CD14-positive monocyte (primary cell): ENCODE measurements at regions not wholly inside any gene's neighbourhood (a gene's known extent, or its start where the extent isn't known, plus 50 kb on each side); places are given as distances from the start of the nearest gene placed in this dataset.

ENCODE experiments used
- DNase-seq, 3 donors: peaks; one replicate each; pipeline ENCODE4 v3.0.0-alpha.2; 2011 to 2022
- H2AFZ ChIP-seq: 2 replicates; pipeline ENCODE4 v1.6.0; 2012; ENCODE audit warnings: mild to moderate bottlenecking, low read depth, low read length, inconsistent platforms; ENCODE audit not compliant: insufficient read depth, poor library complexity, severe bottlenecking
- H3K27ac ChIP-seq, 2 donors: 1 replicate in 1 of 2; 2 replicates in 1 of 2; pipeline ENCODE4 v1.5.1; 2012 to 2013; ENCODE audit warnings: low read length in 2 of 2, control low read depth in 1 of 2, inconsistent platforms in 1 of 2, low read depth in 1 of 2, mild to moderate bottlenecking in 1 of 2
- H3K27me3 ChIP-seq, 2 donors: one replicate each; pipeline versions ENCODE4 v1.6.0 to v1.6.1; 2011 to 2013; ENCODE audit warnings: low read length in 2 of 2; ENCODE audit not compliant: control insufficient read depth in 2 of 2, insufficient read depth in 2 of 2
- H3K36me3 ChIP-seq, 2 donors: replicated peaks in 1 of 2; 1 replicate in 1 of 2; 2 replicates in 1 of 2; pipeline versions ENCODE4 v1.5.1 to v1.6.1; 2012 to 2013; ENCODE audit warnings: low read length in 2 of 2, control low read depth in 1 of 2, inconsistent platforms in 1 of 2, mild to moderate bottlenecking in 1 of 2; ENCODE audit not compliant: insufficient read depth in 2 of 2, control insufficient read depth in 1 of 2
- H3K4me1 ChIP-seq, 2 donors: 1 replicate in 1 of 2; 2 replicates in 1 of 2; pipeline versions ENCODE4 v1.5.1 to v1.6.1; 2012 to 2013; ENCODE audit warnings: low read length in 2 of 2, control low read depth in 1 of 2, inconsistent platforms in 1 of 2, mild to moderate bottlenecking in 1 of 2, moderate library complexity in 1 of 2; ENCODE audit not compliant: insufficient read depth in 2 of 2, control insufficient read depth in 1 of 2
- H3K4me2 ChIP-seq: replicated peaks from 2 replicates; pipeline ENCODE3; 2012; ENCODE audit warnings: low read length, moderate library complexity, mild to moderate bottlenecking; ENCODE audit not compliant: poor library complexity, severe bottlenecking; ENCODE audit errors: extremely low read depth
- H3K4me3 ChIP-seq, 3 experiments: fragments of 200-600 bp in 1 of 3; sonication (generic) in 1 of 3; replicated peaks in 1 of 3; 1 replicate in 2 of 3; 2 replicates in 1 of 3; pipeline ENCODE4 v1.5.1; 2011 to 2013; ENCODE audit warnings: low read length in 3 of 3, mild to moderate bottlenecking in 3 of 3, control low read depth in 2 of 3, low read depth in 2 of 3, inconsistent platforms in 1 of 3, moderate library complexity in 1 of 3
- H3K79me2 ChIP-seq: 2 replicates; pipeline ENCODE4 v1.6.0; 2012; ENCODE audit warnings: mild to moderate bottlenecking, control low read depth, inconsistent platforms, low read length, moderate library complexity; ENCODE audit not compliant: insufficient read depth
- H3K9ac ChIP-seq: 2 replicates; pipeline ENCODE4 v1.6.0; 2017; ENCODE audit warnings: low read length, mild to moderate bottlenecking; ENCODE audit not compliant: insufficient read depth, poor library complexity, severe bottlenecking
- H3K9me3 ChIP-seq, 2 donors: replicated peaks in 1 of 2; 1 replicate in 1 of 2; 2 replicates in 1 of 2; pipeline versions ENCODE4 v1.5.1 to v1.6.1; 2012 to 2013; ENCODE audit warnings: low read length in 2 of 2, control low read depth in 1 of 2; ENCODE audit not compliant: control insufficient read depth in 1 of 2, insufficient read depth in 1 of 2
- H4K20me1 ChIP-seq: 2 replicates; pipeline ENCODE4 v1.6.0; 2012; ENCODE audit warnings: mild to moderate bottlenecking, low read length, control low read depth, moderate library complexity; ENCODE audit not compliant: insufficient read depth
- H3K27ac Mint-ChIP-seq, 7 donors: one replicate each; pipeline ENCODE4 v1.8.0; 2020; ENCODE audit warnings: mild to moderate bottlenecking in 7 of 7, mixed read lengths in 7 of 7, moderate library complexity in 6 of 7, inconsistent platforms in 2 of 7
- H3K27me3 Mint-ChIP-seq, 3 donors: one replicate each; pipeline ENCODE4 v1.8.0; 2021 to 2022; ENCODE audit warnings: low read depth in 3 of 3, mild to moderate bottlenecking in 3 of 3, mixed read lengths in 3 of 3, moderate library complexity in 3 of 3, inconsistent platforms in 1 of 3
- H3K36me3 Mint-ChIP-seq, 2 donors: one replicate each; pipeline ENCODE4 v1.8.0; 2020; ENCODE audit warnings: mixed read lengths in 2 of 2, inconsistent platforms in 1 of 2, mild to moderate bottlenecking in 1 of 2
- H3K4me1 Mint-ChIP-seq: one replicate; pipeline ENCODE4 v1.8.0; 2020; ENCODE audit warnings: mild to moderate bottlenecking, mixed read lengths
- H3K4me3 Mint-ChIP-seq, 2 donors: one replicate each; pipeline ENCODE4 v1.8.0; 2020; ENCODE audit warnings: mild to moderate bottlenecking in 2 of 2, mixed read lengths in 2 of 2, moderate library complexity in 1 of 2
- H3K9me3 Mint-ChIP-seq, 7 donors: one replicate each; pipeline ENCODE4 v1.8.0; 2020 to 2022; ENCODE audit warnings: mixed read lengths in 7 of 7, mild to moderate bottlenecking in 6 of 7, moderate library complexity in 6 of 7, inconsistent platforms in 2 of 7
- CTCF ChIP-seq: fragments of 200-600 bp; IDR thresholded peaks from one replicate; pipeline ENCODE4 v1.8.0; 2022; ENCODE audit warnings: antibody characterized with exemption, mild to moderate bottlenecking
- WGBS: methylation state at CpG from one replicate; pipeline ENCODE4 v1.1.5; 2013; ENCODE audit warnings: missing lambda C conversion rate; ENCODE audit not compliant: insufficient coverage; 5-methylcytosine and 5-hydroxymethylcytosine counted together
- intact Hi-C, 2 donors: fragments of 100-400 bp; cut with micrococcal nuclease; formaldehyde crosslinking; loops; one replicate each; pipeline versions ENCODE4 v1.15.0 to v1.15.1; 2023

- Histone ChIP-seq H3K27ac (no peak overlapping the region), H3K9ac (no peak overlapping the region), H2AFZ (no peak overlapping the region), H3K79me2 (no peaks in the 10 kb centered on the region), H4K20me1 (no peaks in the 10 kb centered on the region), H3K4me2 (no peak overlapping the region), H3K27me3 (no peaks in the 10 kb centered on the region), H3K36me3 (no peaks in the 10 kb centered on the region), H3K4me1 (no peaks in the 10 kb centered on the region), H3K9me3 (no peaks in the 10 kb centered on the region), H3K4me3 (no peak overlapping the region)
- Mint-ChIP-seq H3K4me1 (no peaks in the 10 kb centered on the region), H3K9me3 (peaks cover 0 to 4% (median 0%) of the 10 kb centered on the region in 7 donors), H3K27ac (no peak overlapping the region), H3K4me3 (no peak overlapping the region), H3K27me3 (peaks cover 0 to 2% (median 0%) of the 10 kb centered on the region in 3 donors), H3K36me3 (no peaks in the 10 kb centered on the region)
- intact Hi-C loops = no loop called here
- no peak for TF ChIP-seq CTCF
- no CpG with 5 or more reads among the region's 3 CpGs for WGBS
- no peak for DNase-seq
These were observed 149.9 kb upstream of the GAS1 start for GRCh38 chr9:87097238-87097637.

- H3K27me3 ChIP-seq = no peaks in the 10 kb centered on the region
- Mint-ChIP-seq H3K27me3 (peaks cover 0 to 2% (median 0%) of the 10 kb centered on the region in 3 donors), H3K36me3 (no peaks in the 10 kb centered on the region), H3K4me1 (no peaks in the 10 kb centered on the region), H3K27ac (no peak overlapping the region), H3K9me3 (peaks cover 0 to 4% (median 0%) of the 10 kb centered on the region in 7 donors), H3K4me3 (no peak overlapping the region)
- H3K79me2 ChIP-seq = no peaks in the 10 kb centered on the region
- no peak overlapping the region for H3K27ac ChIP-seq
- no peak overlapping the region for H3K9ac ChIP-seq
- intact Hi-C loops = no loop called here
- H3K4me2 ChIP-seq = no peak overlapping the region
- TF ChIP-seq CTCF = no peak
- no peaks in the 10 kb centered on the region for H4K20me1 ChIP-seq
- no peak for DNase-seq
- no CpG with 5 or more reads among the region's 1 CpG for WGBS
- no peak overlapping the region for H2AFZ ChIP-seq
- H3K36me3 ChIP-seq = no peaks in the 10 kb centered on the region
- no peak overlapping the region for H3K4me3 ChIP-seq
- H3K9me3 ChIP-seq = no peaks in the 10 kb centered on the region
- no peaks in the 10 kb centered on the region for H3K4me1 ChIP-seq
These were observed 152.1 kb upstream of the GAS1 start for GRCh38 chr9:87099407-87099806.
